Gastroesophageal sphincter (tissue), 4 donors: ENCODE measurements at regions not wholly inside any gene's neighbourhood (a gene's known extent, or its start where the extent isn't known, plus 50 kb on each side); places are given as distances from the start of the nearest gene placed in this dataset.

Experiments
- ATAC-seq: fragments of 150-250 bp; one replicate; pipeline ENCODE4 v1.9.1; 2016; ENCODE audit warnings: mild to moderate bottlenecking, moderate library complexity
- H3K27ac ChIP-seq, 4 donors: fragments of 200-600 bp; sonication (generic) in 3 of 4; 1 replicate in 3 of 4; 2 replicates in 1 of 4; pipeline ENCODE4 v1.5.1; 2016 to 2019
- H3K27me3 ChIP-seq: fragments of 200-600 bp; sonication (generic); one replicate; pipeline ENCODE4 v1.5.1; 2019
- H3K36me3 ChIP-seq, 2 donors: fragments of 200-600 bp; sonication (generic); one replicate each; pipeline ENCODE4 v1.5.1; 2019; ENCODE audit warnings: control low read depth in 1 of 2
- H3K4me1 ChIP-seq, 3 donors: fragments of 200-600 bp; sonication (generic); 1 replicate in 2 of 3; 2 replicates in 1 of 3; pipeline ENCODE4 v1.5.1; 2016 to 2019; ENCODE audit warnings: control low read depth in 2 of 3
- H3K4me3 ChIP-seq, 2 donors: fragments of 200-600 bp; sonication (generic); one replicate each; pipeline ENCODE4 v1.5.1; 2019; ENCODE audit warnings: mild to moderate bottlenecking in 1 of 2, moderate library complexity in 1 of 2
- H3K9me3 ChIP-seq, 3 donors: fragments of 200-600 bp; sonication (generic); one replicate each; pipeline ENCODE4 v1.5.1; 2017 to 2019; ENCODE audit warnings: control low read depth in 2 of 3
- EP300 ChIP-seq: sonication (generic); formaldehyde crosslinking; IDR thresholded peaks from one replicate; pipeline ENCODE4 v1.6.1; 2017; ENCODE audit warnings: antibody characterized with exemption, mild to moderate bottlenecking
- POLR2A ChIP-seq, 2 donors: fragments of 450-650 bp; IDR thresholded peaks; one replicate each; pipeline ENCODE4 v1.6.1; 2017; ENCODE audit warnings: antibody characterized with exemption in 2 of 2, mild to moderate bottlenecking in 2 of 2, moderate library complexity in 1 of 2
- POLR2AphosphoS5 ChIP-seq: sonication (generic); formaldehyde crosslinking; IDR thresholded peaks from one replicate; pipeline ENCODE4 v1.6.1; 2017; ENCODE audit warnings: antibody characterized with exemption
- WGBS, 2 donors: methylation state at CpG; one replicate each; pipeline ENCODE4 v1.1.5; 2018; ENCODE audit warnings: low coverage in 1 of 2; 5-methylcytosine and 5-hydroxymethylcytosine counted together
- TF ChIP-seq, protein P1 (sequence below), 4 experiments: fragments of 200-600 bp in 2 of 4; fragments of 450-650 bp in 2 of 4; sonication (generic) in 1 of 4; IDR thresholded peaks; one replicate each; pipeline ENCODE4 v1.5.1; 2017 to 2019; ENCODE audit warnings: antibody characterized with exemption in 4 of 4, mild to moderate bottlenecking in 2 of 4, moderate library complexity in 2 of 4

DNA sequence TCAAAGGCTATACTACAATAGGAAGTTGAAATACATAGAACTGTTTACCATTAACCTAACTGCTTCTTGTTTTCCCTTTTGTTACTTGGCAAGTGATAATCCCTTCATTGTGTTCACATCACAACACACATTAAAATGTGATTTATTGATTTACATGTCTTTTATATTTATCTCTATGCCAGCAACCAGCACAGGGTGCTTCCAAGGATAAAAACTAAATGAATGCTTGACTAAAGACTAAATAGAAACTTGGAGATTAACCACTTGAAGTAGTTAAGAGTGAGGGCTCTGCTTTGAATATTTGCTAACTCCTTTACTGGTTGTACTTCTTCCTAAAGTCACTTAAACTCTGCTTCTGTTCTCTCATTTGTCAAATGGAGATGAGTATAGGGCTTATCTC is 1730.6 kb downstream of the EFNA5 start:
- Histone ChIP-seq H3K27ac (no peak overlapping the region), H3K27me3 (no peaks in the 10 kb centered on the region), H3K9me3 (peaks cover 0 to 6% (median 0%) of the 10 kb centered on the region in 3 donors), H3K36me3 (no peaks in the 10 kb centered on the region), H3K4me3 (no peak overlapping the region), H3K4me1 (no peaks in the 10 kb centered on the region)
- no peak for ATAC-seq
- no peak for TF ChIP-seq EP300

DNA sequence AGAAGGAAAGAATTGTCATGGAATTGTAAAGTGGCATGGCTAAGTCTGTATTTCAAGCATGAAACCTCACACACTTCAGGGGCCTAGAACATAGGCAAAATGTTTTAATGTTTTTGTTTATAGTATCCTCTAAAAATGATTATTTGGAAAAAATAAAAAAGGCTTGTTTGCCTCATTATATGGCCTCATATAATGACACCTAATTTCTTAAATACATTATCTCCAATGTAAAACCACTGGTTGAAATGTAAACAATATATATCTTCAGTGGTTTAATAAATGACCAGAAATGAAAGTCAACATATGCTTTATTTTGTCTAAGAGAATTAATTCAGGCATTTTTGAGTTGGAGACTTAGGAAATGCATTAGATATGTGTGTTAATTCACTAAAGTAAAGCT is 1736.6 kb downstream of the EFNA5 start:
- TF ChIP-seq POLR2AphosphoS5 = no peak
- TF ChIP-seq, protein P1, sequence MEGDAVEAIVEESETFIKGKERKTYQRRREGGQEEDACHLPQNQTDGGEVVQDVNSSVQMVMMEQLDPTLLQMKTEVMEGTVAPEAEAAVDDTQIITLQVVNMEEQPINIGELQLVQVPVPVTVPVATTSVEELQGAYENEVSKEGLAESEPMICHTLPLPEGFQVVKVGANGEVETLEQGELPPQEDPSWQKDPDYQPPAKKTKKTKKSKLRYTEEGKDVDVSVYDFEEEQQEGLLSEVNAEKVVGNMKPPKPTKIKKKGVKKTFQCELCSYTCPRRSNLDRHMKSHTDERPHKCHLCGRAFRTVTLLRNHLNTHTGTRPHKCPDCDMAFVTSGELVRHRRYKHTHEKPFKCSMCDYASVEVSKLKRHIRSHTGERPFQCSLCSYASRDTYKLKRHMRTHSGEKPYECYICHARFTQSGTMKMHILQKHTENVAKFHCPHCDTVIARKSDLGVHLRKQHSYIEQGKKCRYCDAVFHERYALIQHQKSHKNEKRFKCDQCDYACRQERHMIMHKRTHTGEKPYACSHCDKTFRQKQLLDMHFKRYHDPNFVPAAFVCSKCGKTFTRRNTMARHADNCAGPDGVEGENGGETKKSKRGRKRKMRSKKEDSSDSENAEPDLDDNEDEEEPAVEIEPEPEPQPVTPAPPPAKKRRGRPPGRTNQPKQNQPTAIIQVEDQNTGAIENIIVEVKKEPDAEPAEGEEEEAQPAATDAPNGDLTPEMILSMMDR (IDR thresholded peaks at IDR 0.05) = no peak
- no peak for TF ChIP-seq POLR2A (IDR thresholded peaks at IDR 0.05)
- no peak for TF ChIP-seq EP300
- Histone ChIP-seq H3K4me3 (no peak overlapping the region), H3K9me3 (peaks cover 0 to 6% (median 0%) of the 10 kb centered on the region in 3 donors), H3K27ac (no peak overlapping the region), H3K36me3 (no peaks in the 10 kb centered on the region), H3K4me1 (no peaks in the 10 kb centered on the region), H3K27me3 (no peaks in the 10 kb centered on the region)
- no peak for ATAC-seq

DNA sequence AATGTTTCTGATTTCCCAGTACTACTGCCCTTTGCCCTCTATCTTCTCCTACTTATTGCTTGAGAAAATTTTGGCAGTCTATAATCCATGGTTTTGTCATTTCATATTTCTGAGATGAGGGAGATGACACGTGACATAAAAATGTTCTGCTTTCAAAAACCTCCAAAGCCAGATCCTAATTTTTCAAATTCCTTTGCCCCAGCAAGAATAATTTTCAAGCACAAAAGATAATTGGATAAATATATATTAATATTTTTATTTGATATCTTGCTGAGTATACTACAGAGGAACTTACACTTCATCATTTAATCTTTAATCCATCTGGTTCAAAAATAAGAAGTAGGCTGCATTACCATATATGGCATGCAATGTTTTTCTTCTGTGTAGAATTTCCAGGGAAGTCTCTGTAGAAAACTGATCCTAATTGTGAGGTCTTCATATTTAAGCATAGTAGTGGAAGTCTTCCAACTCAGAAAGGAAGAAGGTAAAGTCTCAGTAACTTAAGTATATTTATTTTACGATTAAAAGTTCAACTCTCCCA is 1738.8 kb downstream of the EFNA5 start:
- no peak overlapping the region for H3K27ac ChIP-seq
- H3K36me3 ChIP-seq = no peaks in the 10 kb centered on the region
- H3K9me3 ChIP-seq = no peaks in the 10 kb centered on the region
- H3K4me1 ChIP-seq = no peaks in the 10 kb centered on the region
- WGBS, 2 donors = 26 to 52% methylated on average over 2 of the region's 2 CpGs
- H3K27me3 ChIP-seq = no peaks in the 10 kb centered on the region
- TF ChIP-seq POLR2A (IDR thresholded peaks at IDR 0.05) = no peak
- no peak for TF ChIP-seq EP300
- TF ChIP-seq POLR2AphosphoS5 = no peak
- TF ChIP-seq, protein P1 (IDR thresholded peaks at IDR 0.05) = no peak
- H3K4me3 ChIP-seq = no peak overlapping the region
- ATAC-seq = no peak

DNA sequence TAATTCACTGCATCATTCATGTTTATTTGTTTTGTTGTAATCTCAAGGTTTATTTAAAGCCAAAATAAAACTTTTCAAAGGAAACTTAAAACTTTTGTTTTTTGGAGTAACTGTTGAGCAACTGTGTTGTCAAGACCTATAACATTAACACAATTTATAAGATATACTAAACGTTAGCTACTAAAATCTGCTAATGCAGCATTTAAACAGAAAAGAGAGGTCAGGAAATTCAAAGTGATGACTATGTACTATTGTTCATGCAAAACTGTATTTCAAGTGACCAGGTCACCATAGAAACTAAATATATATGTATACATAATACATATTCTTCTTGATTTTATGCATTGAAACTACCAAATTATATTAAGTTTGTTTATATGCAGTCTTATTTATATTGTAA is 1740.9 kb downstream of the EFNA5 start:
- no peaks in the 10 kb centered on the region for H3K9me3 ChIP-seq
- 32 to 46% methylated on average over 1 of the region's 1 CpG for WGBS, 2 donors
- ATAC-seq = no peak
- H3K4me1 ChIP-seq = no peaks in the 10 kb centered on the region
- no peaks in the 10 kb centered on the region for H3K36me3 ChIP-seq
- no peak overlapping the region for H3K4me3 ChIP-seq
- TF ChIP-seq EP300 (no peak), POLR2A (IDR thresholded peaks at IDR 0.05) (no peak), POLR2AphosphoS5 (no peak)
- TF ChIP-seq, protein P1 (IDR thresholded peaks at IDR 0.05) = no peak
- no peak overlapping the region for H3K27ac ChIP-seq
- H3K27me3 ChIP-seq = no peaks in the 10 kb centered on the region

DNA sequence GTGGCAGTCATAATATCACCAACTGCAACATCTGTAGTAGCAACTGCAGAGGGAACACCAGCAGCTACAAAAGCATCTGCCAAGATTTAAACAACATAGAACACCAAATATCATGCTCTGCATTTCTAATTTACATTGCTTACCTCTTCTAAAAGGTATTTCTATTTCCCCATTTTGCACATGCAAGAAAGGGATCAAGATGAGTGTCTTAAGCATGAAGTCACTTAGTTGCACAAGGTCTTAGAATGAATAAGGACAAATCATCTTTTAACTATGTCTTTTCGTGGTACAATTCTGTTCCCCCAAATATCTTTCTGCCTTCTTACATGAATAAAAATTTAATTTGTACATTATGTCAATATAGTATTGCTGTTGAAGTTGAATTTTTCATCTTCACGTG is 1746.4 kb downstream of the EFNA5 start:
- TF ChIP-seq EP300 (no peak), POLR2A (IDR thresholded peaks at IDR 0.05) (no peak)
- TF ChIP-seq, protein P1 (IDR thresholded peaks at IDR 0.05) = no peak
- Histone ChIP-seq H3K4me1 (no peaks in the 10 kb centered on the region), H3K4me3 (no peak overlapping the region), H3K9me3 (no peaks in the 10 kb centered on the region), H3K27me3 (no peaks in the 10 kb centered on the region), H3K36me3 (no peaks in the 10 kb centered on the region), H3K27ac (no peak overlapping the region)
- no peak for ATAC-seq
- WGBS, 2 donors = 85 to 90% methylated on average over 2 of the region's 2 CpGs
